Middle frontal gyrus (tissue), 1 donor: ENCODE measurements at regions not wholly inside any gene's neighbourhood (a gene's known extent, or its start where the extent isn't known, plus 50 kb on each side); places are given as distances from the start of the nearest gene placed in this dataset.

Experiments
- DNase-seq: peaks from one replicate; pipeline ENCODE4 v3.0.0-alpha.2; 2015; ENCODE audit warnings: low spot score; ENCODE audit errors: extremely low spot score

- DNase-seq = no peak
Measured at GRCh38 chrX:149992918-149993317, 54.6 kb upstream of the EOLA2 start.

GRCh38 chrX:149993989-149994388 lies 55.7 kb upstream of the EOLA2 start:
- no peak for DNase-seq

- DNase-seq = no peak
Measured at GRCh38 chrX:149996515-149996914, 58.2 kb upstream of the EOLA2 start.

- no peak for DNase-seq
Measured at GRCh38 chrX:150005027-150005426, 66.7 kb upstream of the EOLA2 start.

- DNase-seq = no peak
Measured at GRCh38 chrX:150007356-150007755, 69.1 kb upstream of the EOLA2 start.

- no peak for DNase-seq
Measured at GRCh38 chrX:150012647-150013381, 74.5 kb upstream of the EOLA2 start.

- no peak for DNase-seq
Measured at GRCh38 chrX:150014525-150014924, 76.2 kb upstream of the EOLA2 start.

GRCh38 chrX:150017868-150018267 lies 79.6 kb upstream of the EOLA2 start:
- DNase-seq = no peak

GRCh38 chrX:150018931-150019361 lies 80.7 kb upstream of the EOLA2 start:
- DNase-seq = no peak

- DNase-seq = no peak
Measured at GRCh38 chrX:150028692-150029091, 90.4 kb upstream of the EOLA2 start.

GRCh38 chrX:150032742-150033141 lies 94.5 kb upstream of the EOLA2 start:
- DNase-seq = no peak

- DNase-seq = no peak
Measured at GRCh38 chrX:150034788-150035187, 96.5 kb upstream of the EOLA2 start.

GRCh38 chrX:150035531-150035930 lies 97.2 kb upstream of the EOLA2 start:
- no peak for DNase-seq

GRCh38 chrX:150036181-150036580 lies 97.9 kb upstream of the EOLA2 start:
- no peak for DNase-seq

GRCh38 chrX:150036641-150037040 lies 98.3 kb upstream of the EOLA2 start:
- no peak for DNase-seq

- no peak for DNase-seq
Measured at GRCh38 chrX:150037041-150037440, 98.8 kb upstream of the EOLA2 start.

- DNase-seq = no peak
Measured at GRCh38 chrX:150038315-150038714, 100.0 kb upstream of the EOLA2 start.

GRCh38 chrX:150038986-150039599 lies 100.8 kb upstream of the EOLA2 start:
- DNase-seq = no peak

GRCh38 chrX:150041208-150041607 lies 102.9 kb upstream of the EOLA2 start:
- DNase-seq = no peak

GRCh38 chrX:150044556-150044955 lies 106.3 kb upstream of the EOLA2 start:
- no peak for DNase-seq

GRCh38 chrX:150047818-150048217 lies 109.5 kb upstream of the EOLA2 start:
- no peak for DNase-seq

GRCh38 chrX:150049647-150050046 lies 111.4 kb upstream of the EOLA2 start:
- DNase-seq = no peak

GRCh38 chrX:150050387-150050786 lies 112.1 kb upstream of the EOLA2 start:
- DNase-seq = no peak
